Hematopoietic multipotent progenitor cell (in vitro differentiated cells): ENCODE measurements at regions not wholly inside any gene's neighbourhood (a gene's known extent, or its start where the extent isn't known, plus 50 kb on each side); places are given as distances from the start of the nearest gene placed in this dataset.

ENCODE experiments used
- DNase-seq, 3 donors: peaks; one replicate each; pipeline ENCODE4 v3.0.0-alpha.2; 2011 to 2015; ENCODE audit warnings: low read depth in 2 of 3, low spot score in 2 of 3

DNA sequence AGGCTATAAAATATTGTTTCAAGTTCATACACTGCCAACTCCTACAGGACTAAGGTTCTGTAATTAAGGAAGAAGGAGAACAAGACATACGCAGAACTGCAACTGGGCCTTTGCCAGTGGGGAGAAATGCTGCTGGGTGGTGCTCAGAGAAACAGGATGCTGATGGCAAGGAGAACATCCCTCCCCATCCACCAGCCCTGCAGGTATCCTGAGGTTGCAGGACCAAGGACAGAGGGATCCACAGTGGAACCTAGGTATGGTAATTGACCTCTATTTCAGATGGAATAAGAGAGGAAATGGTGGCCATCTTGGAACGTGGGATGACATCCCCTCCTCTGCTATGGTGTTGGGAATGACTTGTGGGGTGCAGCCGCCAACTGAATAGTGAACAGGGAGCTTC, 206.3 kb upstream of the S1PR3 start:
- no peak for DNase-seq

DNA sequence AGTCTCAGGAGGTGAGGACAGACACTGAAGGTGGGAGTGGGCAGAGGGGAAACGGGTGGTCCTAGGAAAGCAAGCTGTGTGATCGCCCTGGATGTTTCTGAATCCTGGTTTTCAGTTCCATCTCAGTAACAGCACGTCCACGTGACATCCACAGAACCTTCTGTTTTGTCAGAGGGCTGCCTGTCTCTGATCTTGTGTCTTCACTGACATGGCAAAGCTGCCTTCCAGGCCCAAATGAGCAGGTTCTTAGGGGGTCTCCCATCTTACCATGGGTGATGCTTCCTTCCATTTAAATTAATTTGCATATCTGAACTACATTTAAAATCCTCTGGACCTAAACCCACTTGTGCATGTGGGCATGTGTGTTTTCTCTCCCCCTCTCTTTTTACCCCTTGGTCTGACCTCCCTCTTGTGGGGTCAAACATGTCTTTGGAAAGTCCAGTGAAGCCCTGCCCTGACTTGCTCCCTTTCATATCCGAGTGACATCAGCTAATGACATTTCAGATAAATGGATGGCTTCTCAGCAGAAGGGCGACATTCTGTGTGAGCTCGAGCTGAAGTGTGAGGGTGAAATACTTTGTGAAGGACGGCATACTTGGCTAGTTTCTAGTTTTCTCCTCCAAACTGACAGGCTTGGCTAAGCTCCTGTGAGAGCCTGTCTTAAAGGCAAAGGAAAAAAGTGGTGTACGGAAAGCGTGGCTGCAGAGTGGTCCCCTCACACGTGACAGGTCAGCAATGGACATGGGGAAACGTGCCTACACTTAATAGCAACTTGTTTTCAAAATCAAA, 204.8 kb upstream of the S1PR3 start:
- no peak for DNase-seq

- DNase-seq: no peak
These were observed 201.5 kb upstream of the S1PR3 start for GRCh38 chr9:88789785-88790184.

DNA sequence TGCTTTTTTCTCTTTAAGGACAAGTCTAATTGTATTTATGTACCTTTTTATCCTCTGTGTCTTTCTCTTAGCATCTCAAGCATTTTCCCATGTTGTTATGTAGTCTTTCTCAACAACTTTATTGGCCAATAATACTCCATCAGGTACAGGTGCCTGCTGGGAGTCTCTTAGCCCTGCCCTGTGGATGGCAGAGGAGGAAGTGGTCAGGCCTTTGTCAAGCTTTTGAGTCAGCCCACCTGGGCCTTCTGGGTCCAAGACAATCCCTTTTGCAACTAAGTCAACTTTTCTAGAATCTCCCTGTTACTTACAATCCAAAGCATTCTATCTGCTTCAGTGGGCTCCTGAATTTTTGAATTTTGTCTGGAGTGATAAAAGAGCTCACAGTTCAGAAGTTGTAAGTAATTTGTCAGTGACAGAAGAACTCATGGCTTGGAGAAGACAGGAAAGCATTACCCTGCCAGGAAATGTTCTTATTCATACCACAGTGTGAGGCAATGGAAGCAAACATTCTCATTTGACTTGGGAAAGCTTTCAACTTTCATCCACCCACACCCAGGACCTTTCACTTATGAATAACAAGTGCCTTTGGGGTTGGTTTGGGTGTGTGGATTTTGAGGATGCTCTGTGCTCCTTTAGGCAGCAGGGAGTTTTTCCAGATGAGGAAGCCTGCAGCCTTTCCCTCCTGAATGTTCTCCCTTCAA, 200.0 kb upstream of the S1PR3 start:
- no peak for DNase-seq

DNA sequence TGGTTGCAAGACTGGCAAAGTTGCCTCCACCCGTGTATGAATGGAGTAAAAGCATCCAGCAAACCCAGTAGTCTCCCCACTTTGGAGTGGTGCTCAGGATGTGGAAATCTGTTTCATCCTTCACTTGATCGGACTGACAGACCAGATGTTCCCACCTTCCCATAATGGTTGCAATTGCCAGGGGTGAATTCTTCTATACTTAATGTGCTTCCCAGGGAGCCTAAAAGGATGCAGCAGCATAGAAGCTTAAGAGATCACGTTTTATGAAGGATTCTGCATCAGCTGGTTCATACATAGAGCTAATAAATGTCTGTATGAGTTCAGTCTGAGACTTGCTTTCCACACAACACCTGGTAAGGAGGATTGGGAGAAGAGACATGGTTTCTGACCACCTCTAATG, 198.8 kb upstream of the S1PR3 start:
- DNase-seq: no peak

GRCh38 chr9:88794100-88794499, 197.2 kb upstream of the S1PR3 start:
- no peak for DNase-seq

DNA sequence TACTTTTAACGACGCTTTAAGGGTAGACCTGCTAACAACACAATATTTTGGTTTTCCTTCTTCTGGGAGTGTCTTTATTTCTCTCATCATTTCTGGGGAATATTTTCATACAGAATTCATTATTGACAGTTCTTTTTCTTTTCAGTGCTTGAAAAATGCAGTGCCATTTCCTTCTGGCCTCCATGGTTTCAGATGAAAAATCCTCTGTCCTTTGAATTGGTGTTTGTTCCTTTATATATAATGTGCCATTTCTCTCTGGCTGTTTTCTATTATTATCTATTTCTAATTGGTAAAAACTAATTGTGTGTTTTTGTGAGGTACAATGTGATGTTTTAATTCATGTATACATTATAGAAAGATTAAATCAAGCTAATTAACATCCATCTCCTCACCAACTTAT, 194.3 kb upstream of the S1PR3 start:
- no peak for DNase-seq

- no peak for DNase-seq
These were observed 192.8 kb upstream of the S1PR3 start for GRCh38 chr9:88798476-88798875.

DNA sequence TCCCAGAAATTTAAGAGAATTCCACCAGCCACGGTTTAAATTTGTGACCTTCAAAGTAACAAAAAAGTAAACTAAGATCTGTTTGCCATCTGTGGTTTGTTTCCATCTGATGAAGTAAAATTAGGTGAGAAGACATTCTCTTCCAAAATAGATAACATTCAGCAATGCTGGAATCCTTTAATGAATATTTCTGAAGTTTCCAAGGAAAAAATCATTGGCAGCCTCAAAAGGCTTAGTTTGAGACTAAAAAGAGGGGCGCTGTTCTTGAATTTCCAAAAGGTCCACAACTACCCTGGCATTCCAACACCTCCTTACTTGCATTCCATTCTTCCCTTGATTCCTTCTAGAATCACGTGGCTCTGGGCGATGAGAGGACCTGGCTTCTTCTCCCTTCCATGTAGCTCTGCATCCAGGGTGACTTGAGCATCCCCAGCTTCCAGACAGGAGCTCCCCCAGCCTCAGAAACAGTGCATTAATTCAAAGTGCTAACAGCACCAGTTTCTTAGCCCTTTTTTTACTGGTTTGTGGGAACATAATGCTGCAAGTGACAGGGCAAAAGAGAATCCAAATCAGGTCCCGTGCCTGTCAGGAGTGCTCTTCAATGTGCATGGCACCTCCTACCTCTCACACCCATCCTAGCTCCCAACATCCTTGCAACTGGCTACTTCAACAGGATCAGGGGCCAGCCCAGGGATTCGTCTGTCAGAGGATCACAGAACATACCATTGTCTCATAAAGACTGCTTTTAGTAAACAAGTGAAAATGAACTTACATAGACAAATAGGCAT, 191.5 kb upstream of the S1PR3 start:
- no peak for DNase-seq

DNA sequence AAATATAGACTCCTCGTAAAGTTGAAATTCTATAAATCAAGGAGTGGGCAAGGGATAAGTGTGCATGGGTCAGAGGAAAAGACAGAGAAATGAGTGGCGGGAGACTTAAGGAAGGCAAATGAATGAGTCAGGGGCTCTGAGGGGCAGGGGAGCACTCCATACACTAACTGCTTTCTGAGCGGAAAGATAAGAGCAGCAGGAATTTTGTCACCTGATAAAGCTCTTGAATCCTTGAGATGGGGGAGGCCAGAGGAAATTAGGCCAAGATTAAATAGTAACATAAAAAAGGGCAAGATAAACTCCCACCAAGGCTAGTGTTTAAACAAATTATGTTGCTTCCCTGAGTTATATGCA, 191.0 kb upstream of the S1PR3 start:
- DNase-seq: no peak

- DNase-seq: no peak
These were observed 190.0 kb upstream of the S1PR3 start for GRCh38 chr9:88801214-88801796.

DNA sequence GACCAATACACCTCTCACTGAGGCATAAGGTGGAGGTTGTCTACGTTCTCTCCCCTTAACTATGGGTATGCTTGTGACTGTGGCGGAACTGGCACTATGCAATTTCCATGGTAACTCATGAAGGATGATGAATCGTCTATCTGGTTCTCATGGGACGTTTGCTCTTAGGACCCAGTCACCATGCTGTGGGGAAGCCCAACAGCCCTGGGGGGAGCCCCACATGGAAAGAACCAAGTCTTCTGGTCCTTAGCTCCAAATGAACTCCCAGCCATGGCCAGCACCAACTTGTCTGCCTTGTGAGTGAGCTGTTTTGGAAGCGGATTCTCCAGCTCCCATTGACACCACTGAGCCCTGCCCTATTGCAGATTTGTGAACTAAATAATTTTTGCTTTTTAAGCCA, 188.7 kb upstream of the S1PR3 start:
- no peak for DNase-seq

DNA sequence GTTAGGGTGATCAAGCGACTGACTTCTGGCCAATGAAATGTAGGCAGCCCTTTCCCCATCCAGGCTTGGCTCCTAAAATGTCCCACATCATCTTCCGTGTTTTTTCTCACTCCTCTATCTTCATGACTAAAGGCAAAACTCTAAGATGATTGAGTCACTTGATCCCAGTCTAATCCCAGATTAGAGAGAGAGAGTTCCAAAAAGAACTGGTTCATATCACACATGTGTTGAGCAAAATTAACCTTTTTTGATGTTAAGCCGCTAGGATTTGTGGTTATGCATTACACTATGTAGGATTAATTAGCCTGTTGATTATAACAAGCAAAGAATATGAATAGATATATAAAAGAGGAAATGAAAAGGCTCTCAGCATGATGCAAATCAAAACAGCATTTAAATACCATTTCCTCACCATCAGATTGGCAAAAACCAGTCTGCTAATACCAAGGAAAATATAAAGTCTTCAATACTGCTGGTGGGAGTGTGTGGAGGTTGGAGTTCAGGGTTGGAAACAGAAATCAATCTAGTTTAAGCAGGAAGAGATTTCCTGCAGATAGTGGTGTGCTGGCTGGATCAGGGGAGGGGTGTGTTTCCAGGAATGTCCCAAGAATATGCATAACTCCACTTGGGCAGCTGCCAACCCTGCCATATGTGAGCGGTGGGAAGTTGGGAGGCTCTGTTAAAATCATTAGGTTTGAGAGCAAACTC, 187.6 kb upstream of the S1PR3 start:
- DNase-seq: no peak

GRCh38 chr9:88804254-88804596, 187.0 kb upstream of the S1PR3 start:
- DNase-seq: no peak

- DNase-seq: no peak
These were observed 185.9 kb upstream of the S1PR3 start for GRCh38 chr9:88805217-88805943.

GRCh38 chr9:88807426-88807825, 183.8 kb upstream of the S1PR3 start:
- DNase-seq: no peak

- no peak for DNase-seq
These were observed 183.1 kb upstream of the S1PR3 start for GRCh38 chr9:88808019-88808656.

GRCh38 chr9:88808761-88809354, 182.4 kb upstream of the S1PR3 start:
- no peak for DNase-seq
